ENCODE measurements at regions not wholly inside any gene's neighbourhood (a gene's known extent, or its start where the extent isn't known, plus 50 kb on each side); places are given as distances from the start of the nearest gene placed in this dataset.

DNA sequence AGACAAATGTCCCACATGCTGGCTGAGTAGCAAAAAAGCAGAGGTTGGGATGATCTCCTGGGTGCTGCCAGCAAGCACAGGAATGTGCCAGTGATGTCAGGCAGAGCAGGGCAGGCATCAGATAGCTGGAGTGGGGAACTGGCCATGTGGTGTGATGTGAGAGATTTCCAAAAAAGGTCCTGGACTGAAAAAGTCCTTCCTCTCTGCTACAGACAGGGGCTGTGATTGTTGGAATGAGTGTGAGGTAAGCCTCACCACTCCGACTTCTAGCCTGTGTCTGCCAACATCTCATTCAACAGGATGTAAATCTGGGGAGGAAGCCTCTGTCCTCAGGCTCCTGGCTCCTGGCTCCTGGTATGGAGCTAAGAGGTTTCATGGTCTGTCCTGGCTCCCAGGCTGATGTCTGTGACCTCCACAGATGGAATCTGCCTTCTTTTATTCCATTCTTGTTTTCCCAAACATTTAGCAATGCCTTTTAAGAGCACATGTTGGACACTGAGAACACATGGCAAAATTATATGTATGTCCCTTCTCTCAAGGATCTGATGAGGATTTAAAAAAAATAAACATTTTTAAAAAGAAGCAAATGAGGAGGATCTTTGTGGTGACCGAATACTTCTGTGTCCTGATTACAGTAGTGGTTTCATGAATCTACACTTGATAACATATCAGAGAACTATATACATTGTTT lies 50.1 kb upstream of the STK38L start:
- no peaks in the 10 kb centered on the region for H3K27me3 Mint-ChIP-seq (ENCODE audit: low read depth)
- H2BK120ac ChIP-seq (ENCODE audit: low read depth, low read length, poor library complexity, severe bottlenecking), result no peak overlapping the region
- no peak overlapping the region for H3K23ac ChIP-seq (ENCODE audit: insufficient read length, low read depth, low read length)
- H3K9me3 Mint-ChIP-seq, result no peaks in the 10 kb centered on the region
- H3K79me1 ChIP-seq (ENCODE audit: insufficient read depth, low read depth, low read length, poor library complexity, severe bottlenecking), result no peaks in the 10 kb centered on the region
- H3K4ac ChIP-seq (ENCODE audit: low read depth, low read length), result no peak overlapping the region
- H4K8ac ChIP-seq (replicated peaks; ENCODE audit: insufficient read length, low read depth, low read length), result no peak overlapping the region
- H2BK5ac ChIP-seq (ENCODE audit: insufficient read length, low read length), result no peak overlapping the region
- H3K18ac ChIP-seq (ENCODE audit: insufficient read length, low read depth, low read length), result no peak overlapping the region
- H3K4me2 ChIP-seq (ENCODE audit: insufficient read depth, insufficient read length, low read length), result no peak overlapping the region
- H3K27ac ChIP-seq (ENCODE audit: insufficient read length, low read depth, low read length), result no peak overlapping the region
- H3K4me1 ChIP-seq (ENCODE audit: insufficient read depth, low read length), result no peaks in the 10 kb centered on the region
- H4K5ac ChIP-seq (ENCODE audit: insufficient read length, low read depth, low read length), result no peak overlapping the region
- H3K56ac ChIP-seq (ENCODE audit: insufficient read length, low read depth, low read length), result no peak overlapping the region
- TF ChIP-seq, protein P1, sequence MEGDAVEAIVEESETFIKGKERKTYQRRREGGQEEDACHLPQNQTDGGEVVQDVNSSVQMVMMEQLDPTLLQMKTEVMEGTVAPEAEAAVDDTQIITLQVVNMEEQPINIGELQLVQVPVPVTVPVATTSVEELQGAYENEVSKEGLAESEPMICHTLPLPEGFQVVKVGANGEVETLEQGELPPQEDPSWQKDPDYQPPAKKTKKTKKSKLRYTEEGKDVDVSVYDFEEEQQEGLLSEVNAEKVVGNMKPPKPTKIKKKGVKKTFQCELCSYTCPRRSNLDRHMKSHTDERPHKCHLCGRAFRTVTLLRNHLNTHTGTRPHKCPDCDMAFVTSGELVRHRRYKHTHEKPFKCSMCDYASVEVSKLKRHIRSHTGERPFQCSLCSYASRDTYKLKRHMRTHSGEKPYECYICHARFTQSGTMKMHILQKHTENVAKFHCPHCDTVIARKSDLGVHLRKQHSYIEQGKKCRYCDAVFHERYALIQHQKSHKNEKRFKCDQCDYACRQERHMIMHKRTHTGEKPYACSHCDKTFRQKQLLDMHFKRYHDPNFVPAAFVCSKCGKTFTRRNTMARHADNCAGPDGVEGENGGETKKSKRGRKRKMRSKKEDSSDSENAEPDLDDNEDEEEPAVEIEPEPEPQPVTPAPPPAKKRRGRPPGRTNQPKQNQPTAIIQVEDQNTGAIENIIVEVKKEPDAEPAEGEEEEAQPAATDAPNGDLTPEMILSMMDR (conservative IDR thresholded peaks at IDR 0.05), result no peak
- no peak overlapping the region for H3T11ph ChIP-seq (ENCODE audit: low read length)
- no peak overlapping the region for H4K91ac ChIP-seq (ENCODE audit: insufficient read length, low read depth, low read length)
- no peaks in the 10 kb centered on the region for H3K36me3 Mint-ChIP-seq (ENCODE audit: insufficient read depth in 1 of 3, low read depth in 3 of 3)
- H2AFZ ChIP-seq (ENCODE audit: low read length), result no peak overlapping the region
- H3K23me2 ChIP-seq (ENCODE audit: insufficient read length, low read depth, low read length, poor library complexity, severe bottlenecking), result no peaks in the 10 kb centered on the region
- WGBS (ENCODE audit: extremely low coverage, insufficient read length, low lambda C conversion rate), result no CpG with 5 or more reads among the region's 2 CpGs
- no peaks in the 10 kb centered on the region for H3K27me3 ChIP-seq (ENCODE audit: insufficient read depth, low read length)
- H3K4me3 Mint-ChIP-seq, result no peak overlapping the region
- no peak overlapping the region for H2BK15ac ChIP-seq (ENCODE audit: low read depth, low read length)
- H2AK5ac ChIP-seq (ENCODE audit: insufficient read length, low read length), result no peak overlapping the region
- H3K79me2 ChIP-seq (ENCODE audit: insufficient read depth, low read length), result no peaks in the 10 kb centered on the region
- no peaks in the 10 kb centered on the region for H4K20me1 ChIP-seq (ENCODE audit: control insufficient read depth, insufficient read depth, insufficient read length)
- H3K9ac ChIP-seq (ENCODE audit: extremely low read depth, insufficient read length, low read length), result no peak overlapping the region
- H2BK20ac ChIP-seq (ENCODE audit: low read depth, low read length, poor library complexity, severe bottlenecking), result no peak overlapping the region
- H3K9me3 ChIP-seq (ENCODE audit: control insufficient read depth, low read depth, low read length), result no peaks in the 10 kb centered on the region
- peak overlapping the region in 1 of 3 experiments; percentile 52; a peak in 1 of 7 replicates for H3K27ac Mint-ChIP-seq
- no peak for DNase-seq
- H3K4me1 Mint-ChIP-seq, result peaks cover 4 to 5% of the 10 kb centered on the region in 2 experiments; a peak in 2 of 4 replicates
- no peak overlapping the region for H2BK12ac ChIP-seq (ENCODE audit: insufficient read length, low read depth, low read length)
- peak overlapping the region; percentile 53; the same call in 1 of the 2 replicates for H3K14ac ChIP-seq (ENCODE audit: insufficient read depth, low read length)
